GM23338 (cell line): ENCODE measurements at regions not wholly inside any gene's neighbourhood (a gene's known extent, or its start where the extent isn't known, plus 50 kb on each side); places are given as distances from the start of the nearest gene placed in this dataset.

Source experiments
- CREB1 ChIP-seq: fragments of 250-450 bp; sonication (Bioruptor Pico); IDR thresholded peaks from 2 replicates; pipeline ENCODE4 v1.5.0; 2020; ENCODE audit warnings: low read depth, mild to moderate bottlenecking, moderate library complexity
- EZH2 ChIP-seq: fragments of 200-600 bp; sonication (generic); IDR thresholded peaks from one replicate; pipeline ENCODE4 v1.8.0; 2017; ENCODE audit warnings: antibody characterized with exemption, mild to moderate bottlenecking, low read depth; ENCODE audit not compliant: unreplicated experiment
- EZH2phosphoT487 ChIP-seq: fragments of 200-600 bp; sonication (generic); IDR thresholded peaks from one replicate; pipeline ENCODE4 v1.8.1; 2018; ENCODE audit warnings: antibody characterized with exemption; ENCODE audit not compliant: unreplicated experiment
- NANOG ChIP-seq: IDR thresholded peaks from 2 replicates; pipeline ENCODE4 v1.6.1; 2016; ENCODE audit warnings: antibody characterized with exemption, borderline replicate concordance
- POLR2AphosphoS5 ChIP-seq: IDR thresholded peaks from 2 replicates; pipeline ENCODE4 v1.6.1; 2016; ENCODE audit warnings: antibody characterized with exemption, low read depth
- TF ChIP-seq, protein P1 (sequence below), 2 experiments: fragments of 200-600 bp in 1 of 2; sonication (generic) in 1 of 2; conservative IDR thresholded peaks; 2 replicates each; pipeline versions ENCODE4 v1.5.1 to v1.6.1; 2016 to 2017; ENCODE audit warnings: antibody characterized with exemption in 2 of 2, low read depth in 2 of 2, mild to moderate bottlenecking in 2 of 2, moderate library complexity in 1 of 2
- TF ChIP-seq, protein P2 (sequence below): IDR thresholded peaks from one replicate; pipeline ENCODE4 v1.6.1; 2018; ENCODE audit warnings: antibody characterized with exemption; ENCODE audit not compliant: unreplicated experiment

DNA sequence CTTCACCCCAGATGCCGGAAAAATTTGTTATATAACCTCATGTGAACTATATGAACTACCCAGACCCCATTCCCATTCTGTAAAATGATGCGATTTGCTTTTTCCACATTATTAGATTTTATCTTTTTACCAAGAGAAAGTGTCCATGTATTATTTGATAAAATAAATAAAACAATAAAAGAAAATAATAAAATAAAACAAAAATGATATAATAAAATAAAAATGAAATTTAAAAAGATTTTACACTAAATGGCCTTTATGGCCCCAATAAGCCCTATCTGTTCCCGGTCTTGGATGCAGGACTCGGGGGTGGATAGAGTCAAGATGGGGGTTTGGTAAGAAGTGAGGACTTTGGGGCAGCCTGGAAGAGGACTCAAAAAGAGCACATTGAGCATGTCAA, 357.2 kb downstream of the MATN1 start:
- TF ChIP-seq, protein P1, sequence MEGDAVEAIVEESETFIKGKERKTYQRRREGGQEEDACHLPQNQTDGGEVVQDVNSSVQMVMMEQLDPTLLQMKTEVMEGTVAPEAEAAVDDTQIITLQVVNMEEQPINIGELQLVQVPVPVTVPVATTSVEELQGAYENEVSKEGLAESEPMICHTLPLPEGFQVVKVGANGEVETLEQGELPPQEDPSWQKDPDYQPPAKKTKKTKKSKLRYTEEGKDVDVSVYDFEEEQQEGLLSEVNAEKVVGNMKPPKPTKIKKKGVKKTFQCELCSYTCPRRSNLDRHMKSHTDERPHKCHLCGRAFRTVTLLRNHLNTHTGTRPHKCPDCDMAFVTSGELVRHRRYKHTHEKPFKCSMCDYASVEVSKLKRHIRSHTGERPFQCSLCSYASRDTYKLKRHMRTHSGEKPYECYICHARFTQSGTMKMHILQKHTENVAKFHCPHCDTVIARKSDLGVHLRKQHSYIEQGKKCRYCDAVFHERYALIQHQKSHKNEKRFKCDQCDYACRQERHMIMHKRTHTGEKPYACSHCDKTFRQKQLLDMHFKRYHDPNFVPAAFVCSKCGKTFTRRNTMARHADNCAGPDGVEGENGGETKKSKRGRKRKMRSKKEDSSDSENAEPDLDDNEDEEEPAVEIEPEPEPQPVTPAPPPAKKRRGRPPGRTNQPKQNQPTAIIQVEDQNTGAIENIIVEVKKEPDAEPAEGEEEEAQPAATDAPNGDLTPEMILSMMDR (conservative IDR thresholded peaks at IDR 0.05; ENCODE audit: low read depth in 2 of 2): no peak
- no peak for TF ChIP-seq NANOG
- no peak for TF ChIP-seq CREB1 (CRISPR knock-in tag)
- no peak for TF ChIP-seq EZH2phosphoT487
- TF ChIP-seq EZH2: no peak
- no peak for TF ChIP-seq POLR2AphosphoS5
- TF ChIP-seq, protein P2, sequence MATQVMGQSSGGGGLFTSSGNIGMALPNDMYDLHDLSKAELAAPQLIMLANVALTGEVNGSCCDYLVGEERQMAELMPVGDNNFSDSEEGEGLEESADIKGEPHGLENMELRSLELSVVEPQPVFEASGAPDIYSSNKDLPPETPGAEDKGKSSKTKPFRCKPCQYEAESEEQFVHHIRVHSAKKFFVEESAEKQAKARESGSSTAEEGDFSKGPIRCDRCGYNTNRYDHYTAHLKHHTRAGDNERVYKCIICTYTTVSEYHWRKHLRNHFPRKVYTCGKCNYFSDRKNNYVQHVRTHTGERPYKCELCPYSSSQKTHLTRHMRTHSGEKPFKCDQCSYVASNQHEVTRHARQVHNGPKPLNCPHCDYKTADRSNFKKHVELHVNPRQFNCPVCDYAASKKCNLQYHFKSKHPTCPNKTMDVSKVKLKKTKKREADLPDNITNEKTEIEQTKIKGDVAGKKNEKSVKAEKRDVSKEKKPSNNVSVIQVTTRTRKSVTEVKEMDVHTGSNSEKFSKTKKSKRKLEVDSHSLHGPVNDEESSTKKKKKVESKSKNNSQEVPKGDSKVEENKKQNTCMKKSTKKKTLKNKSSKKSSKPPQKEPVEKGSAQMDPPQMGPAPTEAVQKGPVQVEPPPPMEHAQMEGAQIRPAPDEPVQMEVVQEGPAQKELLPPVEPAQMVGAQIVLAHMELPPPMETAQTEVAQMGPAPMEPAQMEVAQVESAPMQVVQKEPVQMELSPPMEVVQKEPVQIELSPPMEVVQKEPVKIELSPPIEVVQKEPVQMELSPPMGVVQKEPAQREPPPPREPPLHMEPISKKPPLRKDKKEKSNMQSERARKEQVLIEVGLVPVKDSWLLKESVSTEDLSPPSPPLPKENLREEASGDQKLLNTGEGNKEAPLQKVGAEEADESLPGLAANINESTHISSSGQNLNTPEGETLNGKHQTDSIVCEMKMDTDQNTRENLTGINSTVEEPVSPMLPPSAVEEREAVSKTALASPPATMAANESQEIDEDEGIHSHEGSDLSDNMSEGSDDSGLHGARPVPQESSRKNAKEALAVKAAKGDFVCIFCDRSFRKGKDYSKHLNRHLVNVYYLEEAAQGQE: no peak
